B cell (primary cell): ENCODE measurements at regions not wholly inside any gene's neighbourhood (a gene's known extent, or its start where the extent isn't known, plus 50 kb on each side); places are given as distances from the start of the nearest gene placed in this dataset.

Experiments used
- ATAC-seq: fragments of 200-7000 bp; cut with Tn5 transposase; one replicate; pipeline ENCODE4 v1.10.0; 2021; ENCODE audit warnings: low read depth, mild to moderate bottlenecking, moderate number of reproducible peaks, moderate library complexity
- CTCF ChIA-PET: fragments of 350-600 bp; sonication (Branson Sonifier 250); formaldehyde crosslinking; loops from one replicate; lab custom pipeline; 2021; ENCODE audit warnings: antibody characterized with exemption, inconsistent platforms; lab: Charles Lee
- POLR2A ChIA-PET: fragments of 350-600 bp; sonication (Branson Sonifier 250); formaldehyde crosslinking; loops from one replicate; lab custom pipeline; 2021; ENCODE audit warnings: antibody characterized with exemption; lab: Charles Lee
- DNase-seq: peaks from one replicate; pipeline ENCODE4 v3.0.0; 2013
- H2AFZ ChIP-seq: 2 replicates; pipeline ENCODE4 v1.6.1; 2012; ENCODE audit warnings: mild to moderate bottlenecking, low read depth, low read length; ENCODE audit not compliant: insufficient read depth, poor library complexity, severe bottlenecking
- H3K27ac ChIP-seq, 2 donors: 1 replicate in 1 of 2; 2 replicates in 1 of 2; pipeline ENCODE4 v1.5.1; 2012 to 2013; ENCODE audit warnings: low read length in 2 of 2, mild to moderate bottlenecking in 2 of 2, moderate library complexity in 1 of 2
- H3K27me3 ChIP-seq, 4 experiments: fragments of 200-600 bp in 1 of 4; sonication (generic) in 1 of 4; replicated peaks in 1 of 4; 1 replicate in 2 of 4; 2 replicates in 2 of 4; pipeline versions ENCODE4 v1.6.1 to v1.7.0; 2013 to 2016; ENCODE audit warnings: low read length in 3 of 4, mild to moderate bottlenecking in 2 of 4, mixed read lengths in 1 of 4, moderate library complexity in 1 of 4; ENCODE audit not compliant: insufficient read depth in 4 of 4, control insufficient read depth in 3 of 4; ENCODE audit errors: control extremely low read depth in 1 of 4
- H3K36me3 ChIP-seq, 2 experiments: replicated peaks in 1 of 2; 1 replicate in 1 of 2; 2 replicates in 1 of 2; pipeline versions ENCODE4 v1.6.1 to v1.7.1; 2013; ENCODE audit warnings: low read length in 1 of 2; ENCODE audit not compliant: insufficient read depth in 2 of 2, control insufficient read depth in 1 of 2; ENCODE audit errors: control extremely low read depth in 1 of 2, extremely low read depth in 1 of 2
- H3K4me1 ChIP-seq, 2 donors: fragments of 200-600 bp in 1 of 2; sonication (generic) in 1 of 2; 1 replicate in 1 of 2; 2 replicates in 1 of 2; pipeline versions ENCODE4 v1.5.1 to v1.6.1; 2013 to 2017; ENCODE audit warnings: low read length in 2 of 2; ENCODE audit not compliant: control insufficient read depth in 2 of 2, insufficient read depth in 2 of 2
- H3K4me2 ChIP-seq: replicated peaks from 2 replicates; pipeline ENCODE3; 2012; ENCODE audit warnings: mild to moderate bottlenecking, low read depth, low read length; ENCODE audit not compliant: poor library complexity, severe bottlenecking
- H3K4me3 ChIP-seq, 5 experiments: fragments of 200-600 bp in 1 of 5; sonication (generic) in 1 of 5; 1 replicate in 3 of 5; 2 replicates in 2 of 5; pipeline versions ENCODE4 v1.5.1 to v1.7.0; 2011 to 2016; ENCODE audit warnings: low read length in 4 of 5, mild to moderate bottlenecking in 4 of 5, low read depth in 2 of 5, control low read depth in 1 of 5, moderate library complexity in 1 of 5; ENCODE audit not compliant: insufficient read depth in 1 of 5; ENCODE audit errors: control extremely low read depth in 1 of 5, extremely low read depth in 1 of 5
- H3K79me2 ChIP-seq: fragments of 200-600 bp; sonication (generic); one replicate; pipeline ENCODE4 v1.6.0; 2016; ENCODE audit warnings: low read length; ENCODE audit not compliant: control insufficient read depth, insufficient read depth
- H3K9ac ChIP-seq: fragments of 200-600 bp; sonication (generic); 2 replicates; pipeline ENCODE4 v1.6.1; 2017; ENCODE audit warnings: mild to moderate bottlenecking, low read length, moderate library complexity
- H3K9me3 ChIP-seq, 3 donors: one replicate each; pipeline versions ENCODE4 v1.6.1 to v1.7.1; 2013; ENCODE audit warnings: low read length in 2 of 3; ENCODE audit not compliant: control insufficient read depth in 2 of 3, insufficient read depth in 1 of 3; ENCODE audit errors: control extremely low read depth in 1 of 3
- H4K20me1 ChIP-seq: 2 replicates; pipeline ENCODE4 v1.6.0; 2012; ENCODE audit warnings: mild to moderate bottlenecking, low read length; ENCODE audit not compliant: insufficient read depth, control insufficient read depth, poor library complexity, severe bottlenecking
- H3K27ac Mint-ChIP-seq: one replicate; pipeline ENCODE4 v1.8.0; 2021; ENCODE audit warnings: mixed read lengths
- H3K27me3 Mint-ChIP-seq: one replicate; pipeline ENCODE4 v1.8.0; 2021; ENCODE audit warnings: mixed read lengths
- H3K4me1 Mint-ChIP-seq: one replicate; pipeline ENCODE4 v1.8.0; 2021; ENCODE audit warnings: mixed read lengths
- H3K4me3 Mint-ChIP-seq: one replicate; pipeline ENCODE4 v1.8.0; 2021; ENCODE audit warnings: mixed read lengths
- H3K9me3 Mint-ChIP-seq: one replicate; pipeline ENCODE4 v1.8.0; 2022; ENCODE audit warnings: mixed read lengths; ENCODE audit not compliant: insufficient read depth
- EZH2 ChIP-seq: IDR thresholded peaks from 2 replicates; pipeline ENCODE4 v1.6.1; 2012; ENCODE audit warnings: borderline replicate concordance, low read depth, mild to moderate bottlenecking, moderate library complexity, low read length; ENCODE audit not compliant: insufficient read depth, poor library complexity, severe bottlenecking
- WGBS: methylation state at CpG from one replicate; pipeline ENCODE4 v1.1.5; 2013; ENCODE audit warnings: missing lambda C conversion rate; ENCODE audit not compliant: insufficient coverage; 5-methylcytosine and 5-hydroxymethylcytosine counted together
- intact Hi-C: fragments of 100-400 bp; cut with micrococcal nuclease; formaldehyde crosslinking; loops from one replicate; pipeline ENCODE4 v1.10.0; 2022
- TF ChIP-seq, protein P1 (sequence below): fragments of 200-600 bp; IDR thresholded peaks from one replicate; pipeline ENCODE4 v1.8.0; 2022; ENCODE audit warnings: antibody characterized with exemption, mild to moderate bottlenecking

DNA sequence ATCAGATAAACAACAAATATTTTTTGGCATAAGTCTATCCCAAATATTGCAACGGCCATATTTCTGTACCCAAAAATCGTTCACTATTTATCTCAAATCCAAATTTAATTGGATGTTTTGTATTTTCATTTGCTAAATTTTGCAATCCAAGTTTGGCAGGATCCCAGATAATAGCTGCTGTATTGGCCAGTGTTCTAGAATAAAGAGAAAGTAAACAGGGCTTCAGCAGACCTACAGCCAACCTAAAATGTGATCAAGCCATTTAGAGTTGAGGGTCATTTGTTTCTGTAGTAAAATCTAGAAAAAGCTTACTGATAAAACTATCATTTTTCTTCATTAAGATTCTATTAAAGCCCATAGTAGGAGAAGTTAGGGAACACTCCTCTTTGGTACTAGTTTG, 506.6 kb upstream of the PTBP2 start:
- Histone ChIP-seq H3K79me2 (no peaks in the 10 kb centered on the region), H3K27me3 (no peaks in the 10 kb centered on the region), H3K27ac (no peak overlapping the region), H3K36me3 (no peaks in the 10 kb centered on the region), H4K20me1 (no peaks in the 10 kb centered on the region), H3K4me2 (no peak overlapping the region), H3K4me1 (no peaks in the 10 kb centered on the region), H2AFZ (no peak overlapping the region), H3K9me3 (peaks cover 0 to 2% (median 0%) of the 10 kb centered on the region in 3 donors), H3K9ac (no peak overlapping the region), H3K4me3 (no peak overlapping the region)
- intact Hi-C loops: no loop called here
- ATAC-seq (no peak), DNase-seq (no peak)
- Mint-ChIP-seq H3K9me3 (peaks cover 3% of the 10 kb centered on the region), H3K27ac (no peak overlapping the region), H3K4me1 (no peaks in the 10 kb centered on the region), H3K4me3 (no peak overlapping the region), H3K27me3 (no peaks in the 10 kb centered on the region)
- POLR2A ChIA-PET: no interaction called here
- no peak for TF ChIP-seq EZH2
- TF ChIP-seq, protein P1, sequence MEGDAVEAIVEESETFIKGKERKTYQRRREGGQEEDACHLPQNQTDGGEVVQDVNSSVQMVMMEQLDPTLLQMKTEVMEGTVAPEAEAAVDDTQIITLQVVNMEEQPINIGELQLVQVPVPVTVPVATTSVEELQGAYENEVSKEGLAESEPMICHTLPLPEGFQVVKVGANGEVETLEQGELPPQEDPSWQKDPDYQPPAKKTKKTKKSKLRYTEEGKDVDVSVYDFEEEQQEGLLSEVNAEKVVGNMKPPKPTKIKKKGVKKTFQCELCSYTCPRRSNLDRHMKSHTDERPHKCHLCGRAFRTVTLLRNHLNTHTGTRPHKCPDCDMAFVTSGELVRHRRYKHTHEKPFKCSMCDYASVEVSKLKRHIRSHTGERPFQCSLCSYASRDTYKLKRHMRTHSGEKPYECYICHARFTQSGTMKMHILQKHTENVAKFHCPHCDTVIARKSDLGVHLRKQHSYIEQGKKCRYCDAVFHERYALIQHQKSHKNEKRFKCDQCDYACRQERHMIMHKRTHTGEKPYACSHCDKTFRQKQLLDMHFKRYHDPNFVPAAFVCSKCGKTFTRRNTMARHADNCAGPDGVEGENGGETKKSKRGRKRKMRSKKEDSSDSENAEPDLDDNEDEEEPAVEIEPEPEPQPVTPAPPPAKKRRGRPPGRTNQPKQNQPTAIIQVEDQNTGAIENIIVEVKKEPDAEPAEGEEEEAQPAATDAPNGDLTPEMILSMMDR: no peak
- whole genome bisulfite sequencing: no CpG with 5 or more reads among the region's 2 CpGs
- CTCF ChIA-PET: no interaction called here

DNA sequence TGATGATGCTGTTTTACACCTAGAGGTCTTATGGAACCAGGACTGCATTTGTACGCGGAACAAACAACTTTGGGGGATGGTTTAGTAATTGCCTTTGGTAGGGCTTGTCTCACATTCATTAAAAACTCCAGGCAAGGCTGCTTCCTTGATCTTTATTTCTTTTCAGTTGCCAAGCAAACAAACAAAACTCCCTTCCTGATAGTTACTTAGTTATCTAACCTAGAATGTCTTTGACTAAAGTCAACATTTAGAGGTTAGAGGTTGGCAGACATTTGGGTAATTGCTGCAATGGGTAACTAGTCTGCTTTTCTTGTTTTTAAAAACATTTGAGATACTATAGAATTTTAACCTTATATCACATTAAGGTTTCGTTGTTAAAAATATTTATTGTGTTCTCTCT, 500.9 kb upstream of the PTBP2 start:
- Histone ChIP-seq H3K4me3 (no peak overlapping the region), H4K20me1 (no peaks in the 10 kb centered on the region), H3K4me1 (no peaks in the 10 kb centered on the region), H3K4me2 (no peak overlapping the region), H3K27ac (no peak overlapping the region), H2AFZ (no peak overlapping the region), H3K27me3 (no peaks in the 10 kb centered on the region), H3K79me2 (no peaks in the 10 kb centered on the region), H3K9me3 (peaks cover 0 to 3% (median 1%) of the 10 kb centered on the region in 3 donors), H3K36me3 (no peaks in the 10 kb centered on the region), H3K9ac (no peak overlapping the region)
- Mint-ChIP-seq H3K9me3 (peaks cover 3% of the 10 kb centered on the region), H3K27ac (no peak overlapping the region), H3K4me1 (no peaks in the 10 kb centered on the region), H3K4me3 (no peak overlapping the region), H3K27me3 (no peaks in the 10 kb centered on the region)
- TF ChIP-seq, protein P1: no peak
- no peak for TF ChIP-seq EZH2
- ATAC-seq: no peak
- intact Hi-C loops: no loop called here
- ChIA-PET POLR2A (no interaction called here), CTCF (no interaction called here)
- WGBS: no CpG with 5 or more reads among the region's 3 CpGs
- no peak for DNase-seq
